ENCODE measurements at regions not wholly inside any gene's neighbourhood (a gene's known extent, or its start where the extent isn't known, plus 50 kb on each side); places are given as distances from the start of the nearest gene placed in this dataset.

- H3K4me3 ChIP-seq (replicated peaks; ENCODE audit: insufficient read depth, low read length) = no peak overlapping the region
- TF ChIP-seq REST (IDR thresholded peaks at IDR 0.05; ENCODE audit: insufficient replicate concordance, low read depth) (no peak), CTCF (IDR thresholded peaks at IDR 0.05; ENCODE audit: insufficient read depth, low read length) (no peak), SPI1 (IDR thresholded peaks at IDR 0.05; ENCODE audit: borderline replicate concordance, low read depth) (no peak), GABPA (IDR thresholded peaks at IDR 0.05; ENCODE audit: low read depth) (no peak), POLR2AphosphoS5 (IDR thresholded peaks at IDR 0.05; ENCODE audit: low read depth) (no peak)
- no peaks in the 10 kb centered on the region for H3K27me3 ChIP-seq (ENCODE audit: insufficient read depth, poor library complexity, severe bottlenecking)
- H3K27ac ChIP-seq (replicated peaks) = peak overlapping the region; percentile 71
- DNase-seq (ENCODE audit: low read depth in 1 of 2, low spot score in 1 of 2) = no peak
Observed at GRCh38 chr6:113631666-113632065, 225.5 kb upstream of the MARCKS start.

- peak overlapping the region; percentile 71 for H3K27ac ChIP-seq (replicated peaks)
- TF ChIP-seq POLR2AphosphoS5 (IDR thresholded peaks at IDR 0.05; ENCODE audit: low read depth) = no peak
- TF ChIP-seq REST (IDR thresholded peaks at IDR 0.05; ENCODE audit: insufficient replicate concordance, low read depth) = no peak
- TF ChIP-seq SPI1 (IDR thresholded peaks at IDR 0.05; ENCODE audit: borderline replicate concordance, low read depth) = no peak
- TF ChIP-seq CTCF (IDR thresholded peaks at IDR 0.05; ENCODE audit: insufficient read depth, low read length) = no peak
- no peak for TF ChIP-seq GABPA (IDR thresholded peaks at IDR 0.05; ENCODE audit: low read depth)
- H3K27me3 ChIP-seq (ENCODE audit: insufficient read depth, poor library complexity, severe bottlenecking) = no peaks in the 10 kb centered on the region
- H3K4me3 ChIP-seq (replicated peaks; ENCODE audit: insufficient read depth, low read length) = no peak overlapping the region
- DNase-seq (ENCODE audit: low read depth in 1 of 2, low spot score in 1 of 2) = no peak
Observed at GRCh38 chr6:113632220-113632864, 224.8 kb upstream of the MARCKS start.

- TF ChIP-seq GABPA (IDR thresholded peaks at IDR 0.05; ENCODE audit: low read depth) = no peak
- no peak for TF ChIP-seq CTCF (IDR thresholded peaks at IDR 0.05; ENCODE audit: insufficient read depth, low read length)
- no peak for TF ChIP-seq SPI1 (IDR thresholded peaks at IDR 0.05; ENCODE audit: borderline replicate concordance, low read depth)
- TF ChIP-seq REST (IDR thresholded peaks at IDR 0.05; ENCODE audit: insufficient replicate concordance, low read depth) = no peak
- TF ChIP-seq POLR2AphosphoS5 (IDR thresholded peaks at IDR 0.05; ENCODE audit: low read depth) = no peak
- no peak for DNase-seq (ENCODE audit: low read depth in 1 of 2, low spot score in 1 of 2)
Observed at GRCh38 chr6:113633638-113634037, 223.5 kb upstream of the MARCKS start.

More at GRCh38 chr6:113633638-113634037, 223.5 kb upstream of the MARCKS start:
- H3K27ac ChIP-seq (replicated peaks) = no peak overlapping the region; the same call in 1 of the 2 replicates
- H3K27me3 ChIP-seq (ENCODE audit: insufficient read depth, poor library complexity, severe bottlenecking) = no peaks in the 10 kb centered on the region
- no peak overlapping the region for H3K4me3 ChIP-seq (replicated peaks; ENCODE audit: insufficient read depth, low read length)
